ENCODE measurements at regions not wholly inside any gene's neighbourhood (a gene's known extent, or its start where the extent isn't known, plus 50 kb on each side); places are given as distances from the start of the nearest gene placed in this dataset.

DNA sequence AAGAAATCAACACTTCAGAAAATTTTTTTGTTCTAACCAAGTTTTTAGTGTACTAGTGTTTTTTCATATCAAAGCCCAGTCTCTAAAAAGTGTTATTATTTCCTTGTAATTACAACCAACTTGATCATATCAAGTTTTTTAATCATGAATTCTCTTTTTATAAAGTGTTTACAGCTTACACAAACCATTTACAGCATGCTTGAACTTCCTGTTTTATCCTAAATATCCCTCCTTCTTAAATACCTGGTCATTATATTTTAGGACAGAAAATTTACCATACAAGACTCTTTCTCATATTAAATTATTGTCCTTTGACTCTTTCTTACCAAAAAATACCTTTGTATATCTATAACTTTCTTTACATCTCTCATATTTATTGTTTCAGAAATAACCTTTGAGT is 89.4 kb upstream of the NPY2R start:
- no peak for TF ChIP-seq POLR2A (IDR thresholded peaks at IDR 0.05)
- TF ChIP-seq, protein P1, sequence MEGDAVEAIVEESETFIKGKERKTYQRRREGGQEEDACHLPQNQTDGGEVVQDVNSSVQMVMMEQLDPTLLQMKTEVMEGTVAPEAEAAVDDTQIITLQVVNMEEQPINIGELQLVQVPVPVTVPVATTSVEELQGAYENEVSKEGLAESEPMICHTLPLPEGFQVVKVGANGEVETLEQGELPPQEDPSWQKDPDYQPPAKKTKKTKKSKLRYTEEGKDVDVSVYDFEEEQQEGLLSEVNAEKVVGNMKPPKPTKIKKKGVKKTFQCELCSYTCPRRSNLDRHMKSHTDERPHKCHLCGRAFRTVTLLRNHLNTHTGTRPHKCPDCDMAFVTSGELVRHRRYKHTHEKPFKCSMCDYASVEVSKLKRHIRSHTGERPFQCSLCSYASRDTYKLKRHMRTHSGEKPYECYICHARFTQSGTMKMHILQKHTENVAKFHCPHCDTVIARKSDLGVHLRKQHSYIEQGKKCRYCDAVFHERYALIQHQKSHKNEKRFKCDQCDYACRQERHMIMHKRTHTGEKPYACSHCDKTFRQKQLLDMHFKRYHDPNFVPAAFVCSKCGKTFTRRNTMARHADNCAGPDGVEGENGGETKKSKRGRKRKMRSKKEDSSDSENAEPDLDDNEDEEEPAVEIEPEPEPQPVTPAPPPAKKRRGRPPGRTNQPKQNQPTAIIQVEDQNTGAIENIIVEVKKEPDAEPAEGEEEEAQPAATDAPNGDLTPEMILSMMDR (IDR thresholded peaks at IDR 0.05), result no peak

All from uterus (tissue), 2 donors.